ENCODE measurements at regions not wholly inside any gene's neighbourhood (a gene's known extent, or its start where the extent isn't known, plus 50 kb on each side); places are given as distances from the start of the nearest gene placed in this dataset.

DNA sequence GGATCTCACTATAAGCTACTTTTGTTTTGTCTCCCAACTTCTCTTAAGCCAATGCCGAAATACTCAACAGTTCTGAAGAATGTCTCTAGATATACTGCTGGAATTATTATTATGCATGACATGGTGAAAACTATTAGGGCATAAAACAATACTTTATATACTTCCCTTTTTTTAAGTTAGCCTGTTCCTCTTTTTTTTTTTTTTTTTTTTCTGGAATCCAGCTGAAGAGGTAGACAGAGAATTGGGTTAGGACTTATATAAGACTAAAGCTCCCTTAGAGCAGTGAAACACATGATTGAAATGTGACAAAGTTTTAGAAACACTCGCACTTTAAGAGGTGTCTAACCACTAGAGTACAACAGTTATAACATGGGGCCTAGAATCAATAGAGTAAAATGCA lies 850.9 kb upstream of the PCDH9 start:
- DNase-seq = no peak
- Histone ChIP-seq H3K9ac (ENCODE audit: low read length) (no peak overlapping the region), H3K4me1 (ENCODE audit: low read length) (no peaks in the 10 kb centered on the region), H3K27ac (ENCODE audit: low read length) (no peak overlapping the region), H3K4me2 (ENCODE audit: low read depth, low read length) (no peak overlapping the region), H3K9me2 (replicated peaks; ENCODE audit: insufficient read depth, low read length) (no peaks in the 10 kb centered on the region), H3K9me3 (replicated peaks; ENCODE audit: insufficient read depth, low read length) (no peaks in the 10 kb centered on the region), H3K36me3 (replicated peaks; ENCODE audit: insufficient read depth, low read length) (no peaks in the 10 kb centered on the region), H3F3A (ENCODE audit: insufficient read depth, low read length) (no peaks in the 10 kb centered on the region), H3K4me3 (ENCODE audit: low read length) (no peak overlapping the region), H2AFZ (ENCODE audit: low read length) (no peak overlapping the region), H3K79me2 (ENCODE audit: low read length) (no peaks in the 10 kb centered on the region), H4K20me1 (ENCODE audit: insufficient read depth, low read length) (no peaks in the 10 kb centered on the region), H3K27me3 (replicated peaks; ENCODE audit: insufficient read depth, low read length) (no peaks in the 10 kb centered on the region)
- no peak for TF ChIP-seq EZH2 (optimal IDR thresholded peaks at IDR 0.05; ENCODE audit: low read depth, low read length)

DNA sequence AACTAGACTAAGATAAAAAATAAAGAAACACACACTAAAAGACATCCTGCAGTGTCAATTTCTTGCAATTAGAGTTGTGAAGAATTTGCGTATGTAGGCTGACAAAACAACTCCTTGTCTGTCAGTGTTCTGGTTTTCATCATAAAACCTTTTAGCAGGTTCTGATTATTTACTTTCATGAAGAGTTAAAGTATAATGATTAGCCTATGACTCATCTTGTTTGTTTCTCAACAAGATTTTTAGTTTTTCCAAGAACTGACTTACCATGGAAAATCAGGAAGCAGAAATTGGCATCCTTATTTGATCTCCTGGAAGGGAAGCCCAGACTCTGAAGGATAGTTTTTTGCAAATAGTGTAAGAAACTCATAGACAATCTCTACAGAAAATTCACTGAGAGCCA lies 848.7 kb upstream of the PCDH9 start:
- Histone ChIP-seq H3K4me3 (ENCODE audit: low read length) (no peak overlapping the region), H3K79me2 (ENCODE audit: low read length) (no peaks in the 10 kb centered on the region), H3K27me3 (replicated peaks; ENCODE audit: insufficient read depth, low read length) (no peaks in the 10 kb centered on the region), H3K9ac (ENCODE audit: low read length) (no peak overlapping the region), H3K4me2 (ENCODE audit: low read depth, low read length) (no peak overlapping the region), H3K9me2 (replicated peaks; ENCODE audit: insufficient read depth, low read length) (no peaks in the 10 kb centered on the region), H4K20me1 (ENCODE audit: insufficient read depth, low read length) (no peaks in the 10 kb centered on the region), H3K4me1 (ENCODE audit: low read length) (no peaks in the 10 kb centered on the region), H3K9me3 (replicated peaks; ENCODE audit: insufficient read depth, low read length) (no peaks in the 10 kb centered on the region), H2AFZ (ENCODE audit: low read length) (no peak overlapping the region), H3F3A (ENCODE audit: insufficient read depth, low read length) (no peaks in the 10 kb centered on the region), H3K36me3 (replicated peaks; ENCODE audit: insufficient read depth, low read length) (no peaks in the 10 kb centered on the region), H3K27ac (ENCODE audit: low read length) (no peak overlapping the region)
- DNase-seq = no peak
- TF ChIP-seq, protein P1, sequence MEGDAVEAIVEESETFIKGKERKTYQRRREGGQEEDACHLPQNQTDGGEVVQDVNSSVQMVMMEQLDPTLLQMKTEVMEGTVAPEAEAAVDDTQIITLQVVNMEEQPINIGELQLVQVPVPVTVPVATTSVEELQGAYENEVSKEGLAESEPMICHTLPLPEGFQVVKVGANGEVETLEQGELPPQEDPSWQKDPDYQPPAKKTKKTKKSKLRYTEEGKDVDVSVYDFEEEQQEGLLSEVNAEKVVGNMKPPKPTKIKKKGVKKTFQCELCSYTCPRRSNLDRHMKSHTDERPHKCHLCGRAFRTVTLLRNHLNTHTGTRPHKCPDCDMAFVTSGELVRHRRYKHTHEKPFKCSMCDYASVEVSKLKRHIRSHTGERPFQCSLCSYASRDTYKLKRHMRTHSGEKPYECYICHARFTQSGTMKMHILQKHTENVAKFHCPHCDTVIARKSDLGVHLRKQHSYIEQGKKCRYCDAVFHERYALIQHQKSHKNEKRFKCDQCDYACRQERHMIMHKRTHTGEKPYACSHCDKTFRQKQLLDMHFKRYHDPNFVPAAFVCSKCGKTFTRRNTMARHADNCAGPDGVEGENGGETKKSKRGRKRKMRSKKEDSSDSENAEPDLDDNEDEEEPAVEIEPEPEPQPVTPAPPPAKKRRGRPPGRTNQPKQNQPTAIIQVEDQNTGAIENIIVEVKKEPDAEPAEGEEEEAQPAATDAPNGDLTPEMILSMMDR (IDR thresholded peaks at IDR 0.05; ENCODE audit: low read length) = no peak
- TF ChIP-seq EZH2 (optimal IDR thresholded peaks at IDR 0.05; ENCODE audit: low read depth, low read length) = no peak
- TF ChIP-seq EZH2phosphoT487 (IDR thresholded peaks at IDR 0.05; ENCODE audit: low read length) = no peak

DNA sequence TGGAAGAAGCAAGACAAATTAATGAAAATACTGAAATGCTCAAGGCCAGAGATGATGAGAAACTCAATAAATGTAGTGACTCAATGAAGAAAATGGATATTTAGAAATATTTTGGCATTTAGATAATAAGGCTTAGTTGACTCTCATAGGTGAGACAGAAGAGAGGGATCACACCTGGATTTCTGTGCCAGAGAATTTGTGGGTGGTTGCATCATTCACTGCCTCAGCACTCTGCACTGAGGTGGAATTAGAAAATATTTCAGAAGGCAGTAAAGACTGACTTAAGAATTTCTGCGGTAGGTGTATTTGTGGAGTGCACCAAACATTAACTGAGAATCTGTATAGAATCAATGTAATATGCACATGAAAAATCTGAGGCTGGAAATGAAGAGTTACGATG lies 848.3 kb upstream of the PCDH9 start:
- Histone ChIP-seq H3K9ac (ENCODE audit: low read length) (no peak overlapping the region), H3K36me3 (replicated peaks; ENCODE audit: insufficient read depth, low read length) (no peaks in the 10 kb centered on the region), H4K20me1 (ENCODE audit: insufficient read depth, low read length) (no peaks in the 10 kb centered on the region), H3K4me1 (ENCODE audit: low read length) (no peaks in the 10 kb centered on the region), H3K27ac (ENCODE audit: low read length) (no peak overlapping the region), H3K9me2 (replicated peaks; ENCODE audit: insufficient read depth, low read length) (no peaks in the 10 kb centered on the region), H3K4me3 (ENCODE audit: low read length) (no peak overlapping the region), H3K4me2 (ENCODE audit: low read depth, low read length) (no peak overlapping the region), H3K27me3 (replicated peaks; ENCODE audit: insufficient read depth, low read length) (no peaks in the 10 kb centered on the region), H3F3A (ENCODE audit: insufficient read depth, low read length) (no peaks in the 10 kb centered on the region), H3K9me3 (replicated peaks; ENCODE audit: insufficient read depth, low read length) (no peaks in the 10 kb centered on the region), H3K79me2 (ENCODE audit: low read length) (no peaks in the 10 kb centered on the region), H2AFZ (ENCODE audit: low read length) (no peak overlapping the region)
- TF ChIP-seq EZH2 (optimal IDR thresholded peaks at IDR 0.05; ENCODE audit: low read depth, low read length) = no peak
- no peak for TF ChIP-seq EZH2phosphoT487 (IDR thresholded peaks at IDR 0.05; ENCODE audit: low read length)
- TF ChIP-seq, protein P1 (IDR thresholded peaks at IDR 0.05; ENCODE audit: low read length) = no peak
- no peak for DNase-seq

DNA sequence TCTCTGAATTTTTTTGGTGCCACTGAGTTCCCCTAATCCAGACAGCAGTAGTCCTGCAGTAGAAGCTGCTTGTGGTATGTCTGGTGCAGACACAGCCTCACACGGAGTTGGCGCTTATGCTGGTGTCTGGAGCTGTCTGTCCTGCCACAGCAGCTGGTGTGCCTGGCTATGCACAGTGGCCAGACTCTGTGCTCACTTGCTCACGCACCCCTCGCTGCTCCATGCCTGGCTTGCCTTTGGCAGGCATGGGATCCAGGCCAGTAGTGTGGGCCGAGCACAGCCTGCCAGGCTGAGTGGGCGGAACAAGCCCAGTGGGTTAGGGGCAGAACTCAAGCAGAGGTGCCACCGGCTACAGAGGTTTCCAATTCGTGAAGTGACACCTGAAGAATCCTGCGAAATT lies 845.9 kb upstream of the PCDH9 start:
- no peaks in the 10 kb centered on the region for H3K4me1 ChIP-seq (ENCODE audit: low read length)
- no peaks in the 10 kb centered on the region for H3K79me2 ChIP-seq (ENCODE audit: low read length)
- no peaks in the 10 kb centered on the region for H3K36me3 ChIP-seq (replicated peaks; ENCODE audit: insufficient read depth, low read length)
- H3K27me3 ChIP-seq (replicated peaks; ENCODE audit: insufficient read depth, low read length) = no peaks in the 10 kb centered on the region
- no peaks in the 10 kb centered on the region for H4K20me1 ChIP-seq (ENCODE audit: insufficient read depth, low read length)
- no peak overlapping the region for H3K4me2 ChIP-seq (ENCODE audit: low read depth, low read length)
- no peaks in the 10 kb centered on the region for H3F3A ChIP-seq (ENCODE audit: insufficient read depth, low read length)
- H3K9me3 ChIP-seq (replicated peaks; ENCODE audit: insufficient read depth, low read length) = no peaks in the 10 kb centered on the region
- no peak overlapping the region for H3K4me3 ChIP-seq (ENCODE audit: low read length)
- no peak overlapping the region for H2AFZ ChIP-seq (ENCODE audit: low read length)
- no peak for DNase-seq
- TF ChIP-seq, protein P1 (IDR thresholded peaks at IDR 0.05; ENCODE audit: low read length) = no peak
- TF ChIP-seq EZH2 (optimal IDR thresholded peaks at IDR 0.05; ENCODE audit: low read depth, low read length) (no peak), EZH2phosphoT487 (IDR thresholded peaks at IDR 0.05; ENCODE audit: low read length) (no peak)
- no peak overlapping the region for H3K27ac ChIP-seq (ENCODE audit: low read length)
- H3K9me2 ChIP-seq (replicated peaks; ENCODE audit: insufficient read depth, low read length) = no peaks in the 10 kb centered on the region
- H3K9ac ChIP-seq (ENCODE audit: low read length) = no peak overlapping the region
